Stimulated activated CD4-positive, alpha-beta T cell treated with anti-CD3 and anti-CD28 coated beads, TNF-alpha, amount 100 ng/mL, for 1 hour (primary cell): ENCODE measurements at regions not wholly inside any gene's neighbourhood (a gene's known extent, or its start where the extent isn't known, plus 50 kb on each side); places are given as distances from the start of the nearest gene placed in this dataset.
A peak's percentile ranks its signal among the peaks of the same experiment; 100 is the strongest.
"Not testable (repeated sequence)": the region's sequence is repeated elsewhere in the genome, so short reads cannot be mapped to it uniquely, and the experiment has no call there.

Experiments used
- DNase-seq, 3 donors: peaks; one replicate each; pipeline ENCODE4 v3.0.0-alpha.2; 2020; ENCODE audit warnings: low read depth in 3 of 3, low spot score in 1 of 3

GRCh38 chr5:14948383-14948782 is 76.8 kb upstream of the ANKH start:
- DNase-seq = no peak

- peak in 1 of 3 donors; percentile 20 for DNase-seq
These were observed 75.4 kb upstream of the ANKH start for GRCh38 chr5:14946815-14947620.

- no peak for DNase-seq
These were observed 73.9 kb upstream of the ANKH start for GRCh38 chr5:14945450-14945849.

GRCh38 chr5:14944996-14945395 is 73.4 kb upstream of the ANKH start:
- DNase-seq = no peak

GRCh38 chr5:14944350-14944739 is 72.8 kb upstream of the ANKH start:
- no peak for DNase-seq

GRCh38 chr5:14942212-14942611 is 70.6 kb upstream of the ANKH start:
- DNase-seq = no peak

GRCh38 chr5:14937254-14937653 is 65.7 kb upstream of the ANKH start:
- no peak for DNase-seq

GRCh38 chr5:14936588-14936987 is 65.0 kb upstream of the ANKH start:
- DNase-seq = no peak

GRCh38 chr5:14935341-14935740 is 63.8 kb upstream of the ANKH start:
- no peak for DNase-seq

- no peak for DNase-seq
These were observed 61.4 kb upstream of the ANKH start for GRCh38 chr5:14932902-14933469.

GRCh38 chr5:14930486-14930885 is 58.9 kb upstream of the ANKH start:
- no peak for DNase-seq

- no peak for DNase-seq
These were observed 57.9 kb upstream of the ANKH start for GRCh38 chr5:14929293-14930065.

- no peak for DNase-seq
These were observed 57.1 kb upstream of the ANKH start for GRCh38 chr5:14928661-14929060.

GRCh38 chr5:14925326-14925725 is 53.7 kb upstream of the ANKH start:
- no peak for DNase-seq

- not testable (repeated sequence) for DNase-seq
These were observed 51.4 kb upstream of the ANKH start for GRCh38 chr5:14922952-14923351.

GRCh38 chr5:14922456-14922855 is 50.9 kb upstream of the ANKH start:
- no peak for DNase-seq
